ENCODE measurements at regions not wholly inside any gene's neighbourhood (a gene's known extent, or its start where the extent isn't known, plus 50 kb on each side); places are given as distances from the start of the nearest gene placed in this dataset.

DNA sequence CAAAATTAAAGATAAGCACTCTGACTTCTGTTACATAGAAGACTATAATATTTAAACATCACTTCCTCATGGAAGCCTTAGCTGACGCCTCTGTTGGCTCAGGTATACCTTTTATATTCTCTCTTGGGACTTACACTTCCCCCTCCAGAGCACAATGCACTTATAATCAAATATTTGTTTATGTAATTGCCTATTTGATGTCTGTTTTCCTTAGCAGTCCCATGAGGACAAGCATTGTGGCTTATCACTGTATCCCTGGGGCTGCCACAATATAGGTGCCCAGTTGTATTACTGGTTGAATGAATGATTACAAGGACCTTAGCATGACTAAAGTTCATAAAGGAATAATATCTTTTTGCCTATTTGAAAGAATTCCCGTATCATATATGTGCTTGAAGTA, 186.7 kb upstream of the VGLL2 start:
- TF ChIP-seq PREB (CRISPR knock-in tag; IDR thresholded peaks at IDR 0.05) (no peak), TARDBP (IDR thresholded peaks at IDR 0.05) (no peak), RFX5 (IDR thresholded peaks at IDR 0.05; ENCODE audit: low read depth, low read length) (no peak), PHB (CRISPR knock-in tag; IDR thresholded peaks at IDR 0.05) (no peak), POLR2A (conservative IDR thresholded peaks at IDR 0.05) (no peak), TEAD4 (IDR thresholded peaks at IDR 0.05; ENCODE audit: low read length) (no peak), TEAD4 (CRISPR knock-in tag; IDR thresholded peaks at IDR 0.05; ENCODE audit: borderline replicate concordance) (no peak), MAZ (CRISPR knock-in tag; conservative IDR thresholded peaks at IDR 0.05 in 1 of 2, IDR thresholded peaks at IDR 0.05 in 1 of 2) (no peak), KAT2B (IDR thresholded peaks at IDR 0.05; ENCODE audit: low read depth, low read length) (no peak), ELF1 (tag; IDR thresholded peaks at IDR 0.05) (no peak)
- TF ChIP-seq, protein P1, sequence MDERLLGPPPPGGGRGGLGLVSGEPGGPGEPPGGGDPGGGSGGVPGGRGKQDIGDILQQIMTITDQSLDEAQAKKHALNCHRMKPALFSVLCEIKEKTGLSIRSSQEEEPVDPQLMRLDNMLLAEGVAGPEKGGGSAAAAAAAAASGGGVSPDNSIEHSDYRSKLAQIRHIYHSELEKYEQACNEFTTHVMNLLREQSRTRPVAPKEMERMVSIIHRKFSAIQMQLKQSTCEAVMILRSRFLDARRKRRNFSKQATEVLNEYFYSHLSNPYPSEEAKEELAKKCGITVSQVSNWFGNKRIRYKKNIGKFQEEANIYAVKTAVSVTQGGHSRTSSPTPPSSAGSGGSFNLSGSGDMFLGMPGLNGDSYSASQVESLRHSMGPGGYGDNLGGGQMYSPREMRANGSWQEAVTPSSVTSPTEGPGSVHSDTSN (CRISPR knock-in tag; IDR thresholded peaks at IDR 0.05; ENCODE audit: low read depth): no peak
- TF ChIP-seq, protein P1 (tag; conservative IDR thresholded peaks at IDR 0.05; ENCODE audit: low read depth): no peak
- TF ChIP-seq, protein P2, sequence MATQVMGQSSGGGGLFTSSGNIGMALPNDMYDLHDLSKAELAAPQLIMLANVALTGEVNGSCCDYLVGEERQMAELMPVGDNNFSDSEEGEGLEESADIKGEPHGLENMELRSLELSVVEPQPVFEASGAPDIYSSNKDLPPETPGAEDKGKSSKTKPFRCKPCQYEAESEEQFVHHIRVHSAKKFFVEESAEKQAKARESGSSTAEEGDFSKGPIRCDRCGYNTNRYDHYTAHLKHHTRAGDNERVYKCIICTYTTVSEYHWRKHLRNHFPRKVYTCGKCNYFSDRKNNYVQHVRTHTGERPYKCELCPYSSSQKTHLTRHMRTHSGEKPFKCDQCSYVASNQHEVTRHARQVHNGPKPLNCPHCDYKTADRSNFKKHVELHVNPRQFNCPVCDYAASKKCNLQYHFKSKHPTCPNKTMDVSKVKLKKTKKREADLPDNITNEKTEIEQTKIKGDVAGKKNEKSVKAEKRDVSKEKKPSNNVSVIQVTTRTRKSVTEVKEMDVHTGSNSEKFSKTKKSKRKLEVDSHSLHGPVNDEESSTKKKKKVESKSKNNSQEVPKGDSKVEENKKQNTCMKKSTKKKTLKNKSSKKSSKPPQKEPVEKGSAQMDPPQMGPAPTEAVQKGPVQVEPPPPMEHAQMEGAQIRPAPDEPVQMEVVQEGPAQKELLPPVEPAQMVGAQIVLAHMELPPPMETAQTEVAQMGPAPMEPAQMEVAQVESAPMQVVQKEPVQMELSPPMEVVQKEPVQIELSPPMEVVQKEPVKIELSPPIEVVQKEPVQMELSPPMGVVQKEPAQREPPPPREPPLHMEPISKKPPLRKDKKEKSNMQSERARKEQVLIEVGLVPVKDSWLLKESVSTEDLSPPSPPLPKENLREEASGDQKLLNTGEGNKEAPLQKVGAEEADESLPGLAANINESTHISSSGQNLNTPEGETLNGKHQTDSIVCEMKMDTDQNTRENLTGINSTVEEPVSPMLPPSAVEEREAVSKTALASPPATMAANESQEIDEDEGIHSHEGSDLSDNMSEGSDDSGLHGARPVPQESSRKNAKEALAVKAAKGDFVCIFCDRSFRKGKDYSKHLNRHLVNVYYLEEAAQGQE (IDR thresholded peaks at IDR 0.05; ENCODE audit: borderline replicate concordance): no peak
- TF ChIP-seq, protein P2 (CRISPR knock-in tag; IDR thresholded peaks at IDR 0.05; ENCODE audit: low read depth): no peak
- TF ChIP-seq, protein P3, sequence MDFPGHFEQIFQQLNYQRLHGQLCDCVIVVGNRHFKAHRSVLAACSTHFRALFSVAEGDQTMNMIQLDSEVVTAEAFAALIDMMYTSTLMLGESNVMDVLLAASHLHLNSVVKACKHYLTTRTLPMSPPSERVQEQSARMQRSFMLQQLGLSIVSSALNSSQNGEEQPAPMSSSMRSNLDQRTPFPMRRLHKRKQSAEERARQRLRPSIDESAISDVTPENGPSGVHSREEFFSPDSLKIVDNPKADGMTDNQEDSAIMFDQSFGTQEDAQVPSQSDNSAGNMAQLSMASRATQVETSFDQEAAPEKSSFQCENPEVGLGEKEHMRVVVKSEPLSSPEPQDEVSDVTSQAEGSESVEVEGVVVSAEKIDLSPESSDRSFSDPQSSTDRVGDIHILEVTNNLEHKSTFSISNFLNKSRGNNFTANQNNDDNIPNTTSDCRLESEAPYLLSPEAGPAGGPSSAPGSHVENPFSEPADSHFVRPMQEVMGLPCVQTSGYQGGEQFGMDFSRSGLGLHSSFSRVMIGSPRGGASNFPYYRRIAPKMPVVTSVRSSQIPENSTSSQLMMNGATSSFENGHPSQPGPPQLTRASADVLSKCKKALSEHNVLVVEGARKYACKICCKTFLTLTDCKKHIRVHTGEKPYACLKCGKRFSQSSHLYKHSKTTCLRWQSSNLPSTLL (IDR thresholded peaks at IDR 0.05): no peak
